ENCODE measurements at regions not wholly inside any gene's neighbourhood (a gene's known extent, or its start where the extent isn't known, plus 50 kb on each side); places are given as distances from the start of the nearest gene placed in this dataset.
"Not testable (repeated sequence)": the region's sequence is repeated elsewhere in the genome, so short reads cannot be mapped to it uniquely, and the experiment has no call there.

- H3K4me3 ChIP-seq (ENCODE audit: control insufficient read depth in 1 of 7, extremely low read depth in 1 of 7, insufficient read depth in 4 of 7, low read depth in 2 of 7, low read length in 6 of 7) = no peak overlapping the region
- 100% methylated on average over 2 of the region's 2 CpGs for WGBS (ENCODE audit: insufficient coverage)
- DNase-seq = no peak
- CTCF ChIA-PET = no interaction called here
- no peaks in the 10 kb centered on the region for H3K27me3 ChIP-seq (replicated peaks in 2 of 5; ENCODE audit: control insufficient read depth in 4 of 5, insufficient read depth in 5 of 5, low read length in 4 of 5)
- H3K27ac ChIP-seq (ENCODE audit: insufficient read depth in 1 of 2, low read depth in 1 of 2, low read length in 2 of 2, poor library complexity in 1 of 2, severe bottlenecking in 2 of 2) = no peak overlapping the region
- POLR2A ChIA-PET = no interaction called here
- H3K9me3 ChIP-seq (ENCODE audit: control extremely low read depth in 1 of 5, control insufficient read depth in 4 of 5, insufficient read depth in 2 of 5, low read depth in 1 of 5, low read length in 4 of 5) = no peaks in the 10 kb centered on the region
- no peaks in the 10 kb centered on the region for H3K4me1 ChIP-seq (ENCODE audit: control extremely low read depth in 1 of 4, control insufficient read depth in 4 of 4, insufficient read depth in 4 of 4, low read length in 3 of 4)
- H3K36me3 ChIP-seq (ENCODE audit: control insufficient read depth in 4 of 4, insufficient read depth in 4 of 4, low read length in 3 of 4) = no peaks in the 10 kb centered on the region
These were observed 363.8 kb upstream of the MTNR1B start for GRCh38 chr11:92605667-92606066.

GRCh38 chr11:92607969-92608722 lies 361.3 kb upstream of the MTNR1B start:
- ChIA-PET CTCF (no interaction called here), POLR2A (no interaction called here)
- H3K27me3 ChIP-seq (replicated peaks in 2 of 5; ENCODE audit: control insufficient read depth in 4 of 5, insufficient read depth in 5 of 5, low read length in 4 of 5) = no peaks in the 10 kb centered on the region
- H3K4me3 ChIP-seq (ENCODE audit: control insufficient read depth in 1 of 7, extremely low read depth in 1 of 7, insufficient read depth in 4 of 7, low read depth in 2 of 7, low read length in 6 of 7) = no peak overlapping the region
- H3K27ac ChIP-seq (ENCODE audit: insufficient read depth in 1 of 2, low read depth in 1 of 2, low read length in 2 of 2, poor library complexity in 1 of 2, severe bottlenecking in 2 of 2) = no peak overlapping the region
- peak in 1 of 3 donors; percentile 8 for DNase-seq
- no peaks in the 10 kb centered on the region for H3K9me3 ChIP-seq (ENCODE audit: control extremely low read depth in 1 of 5, control insufficient read depth in 4 of 5, insufficient read depth in 2 of 5, low read depth in 1 of 5, low read length in 4 of 5)
- WGBS (ENCODE audit: insufficient coverage) = no CpG with 5 or more reads among the region's 4 CpGs
- H3K36me3 ChIP-seq (ENCODE audit: control insufficient read depth in 4 of 4, insufficient read depth in 4 of 4, low read length in 3 of 4) = no peaks in the 10 kb centered on the region
- H3K4me1 ChIP-seq (ENCODE audit: control extremely low read depth in 1 of 4, control insufficient read depth in 4 of 4, insufficient read depth in 4 of 4, low read length in 3 of 4) = no peaks in the 10 kb centered on the region

DNA sequence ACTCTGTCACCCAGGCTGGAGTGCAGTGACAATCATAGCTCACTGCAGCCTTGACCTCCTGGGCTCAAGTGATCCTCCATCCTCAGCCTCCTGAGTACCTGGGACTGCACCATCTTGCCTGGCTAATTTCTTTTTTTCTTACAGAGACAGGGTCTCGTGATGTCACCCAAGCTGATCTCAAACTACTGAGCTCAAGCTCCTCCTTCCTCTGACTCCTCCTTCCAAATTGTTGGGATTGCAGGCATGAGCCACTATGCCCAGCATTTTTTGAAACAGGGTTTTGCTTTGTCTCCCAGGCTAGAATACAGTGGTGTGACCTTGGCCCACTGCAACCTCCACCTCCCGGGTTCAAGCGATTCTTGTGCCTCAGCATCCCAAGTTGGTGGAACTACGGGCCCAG lies 358.3 kb upstream of the MTNR1B start:
- POLR2A ChIA-PET = no interaction called here
- Histone ChIP-seq H3K9me3 (ENCODE audit: control extremely low read depth in 1 of 5, control insufficient read depth in 4 of 5, insufficient read depth in 2 of 5, low read depth in 1 of 5, low read length in 4 of 5) (no peaks in the 10 kb centered on the region), H3K4me1 (ENCODE audit: control extremely low read depth in 1 of 4, control insufficient read depth in 4 of 4, insufficient read depth in 4 of 4, low read length in 3 of 4) (no peaks in the 10 kb centered on the region), H3K36me3 (ENCODE audit: control insufficient read depth in 4 of 4, insufficient read depth in 4 of 4, low read length in 3 of 4) (no peaks in the 10 kb centered on the region), H3K4me3 (ENCODE audit: control insufficient read depth in 1 of 7, extremely low read depth in 1 of 7, insufficient read depth in 4 of 7, low read depth in 2 of 7, low read length in 6 of 7) (no peak overlapping the region), H3K27ac (ENCODE audit: insufficient read depth in 1 of 2, low read depth in 1 of 2, low read length in 2 of 2, poor library complexity in 1 of 2, severe bottlenecking in 2 of 2) (no peak overlapping the region), H3K27me3 (replicated peaks in 2 of 5; ENCODE audit: control insufficient read depth in 4 of 5, insufficient read depth in 5 of 5, low read length in 4 of 5) (no peaks in the 10 kb centered on the region)
- no peak for DNase-seq
- WGBS (ENCODE audit: insufficient coverage) = 93% methylated on average over 2 of the region's 4 CpGs
- CTCF ChIA-PET = interaction anchor here (1.0 kb wide), 1 partner anchor 40 kb away, joined by 3 read pairs; no protein-coding TSS in a partner anchor

DNA sequence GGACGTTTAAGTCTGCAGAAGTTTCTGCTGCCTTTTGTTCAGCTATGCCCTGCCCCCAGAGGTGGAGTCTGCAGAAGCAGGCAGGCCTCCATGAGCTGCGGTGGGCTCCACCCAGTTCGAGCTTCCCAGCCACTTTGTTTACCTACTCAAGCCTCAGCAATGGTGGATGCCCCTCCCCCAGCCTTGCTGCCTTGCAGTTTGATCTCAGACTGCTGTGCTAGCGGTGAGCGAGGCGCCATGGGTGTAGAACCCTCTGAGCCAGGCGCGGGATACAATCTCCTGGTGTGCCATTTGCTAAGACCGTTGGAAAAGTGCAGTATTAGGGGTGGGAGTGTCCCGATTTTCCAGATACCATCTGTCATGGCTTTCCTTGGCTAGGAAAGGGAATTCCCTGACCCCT lies 351.4 kb upstream of the MTNR1B start:
- H3K4me1 ChIP-seq (ENCODE audit: control extremely low read depth in 1 of 4, control insufficient read depth in 4 of 4, insufficient read depth in 4 of 4, low read length in 3 of 4); H3K27ac ChIP-seq (ENCODE audit: insufficient read depth in 1 of 2, low read depth in 1 of 2, low read length in 2 of 2, poor library complexity in 1 of 2, severe bottlenecking in 2 of 2); H3K4me3 ChIP-seq (ENCODE audit: control insufficient read depth in 1 of 7, extremely low read depth in 1 of 7, insufficient read depth in 4 of 7, low read depth in 2 of 7, low read length in 6 of 7); DNase-seq; H3K36me3 ChIP-seq (ENCODE audit: control insufficient read depth in 4 of 4, insufficient read depth in 4 of 4, low read length in 3 of 4); H3K27me3 ChIP-seq (replicated peaks in 2 of 5; ENCODE audit: control insufficient read depth in 4 of 5, insufficient read depth in 5 of 5, low read length in 4 of 5); CTCF ChIA-PET; H3K9me3 ChIP-seq (ENCODE audit: control extremely low read depth in 1 of 5, control insufficient read depth in 4 of 5, insufficient read depth in 2 of 5, low read depth in 1 of 5, low read length in 4 of 5); POLR2A ChIA-PET: not testable (repeated sequence)
- WGBS (ENCODE audit: insufficient coverage) = 95% methylated on average over 7 of the region's 10 CpGs

DNA sequence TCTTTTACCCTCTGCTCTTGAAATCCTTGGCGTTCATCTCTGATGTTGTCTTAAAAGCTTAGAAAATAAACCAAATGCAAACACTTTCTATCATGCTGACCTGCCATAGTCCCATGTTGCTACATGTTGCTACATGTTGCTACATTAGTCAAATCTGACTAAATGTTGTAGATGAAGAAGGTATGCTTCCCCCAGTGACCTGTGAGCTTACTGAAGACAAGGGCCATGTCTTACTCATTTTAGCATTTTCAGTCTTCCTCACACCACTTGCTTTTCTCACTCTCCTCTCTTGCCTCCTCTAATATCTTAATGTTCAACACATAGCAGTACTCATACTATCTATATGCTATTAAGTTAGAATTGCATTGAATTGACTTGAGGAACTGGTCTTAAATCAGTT lies 346.4 kb upstream of the MTNR1B start:
- WGBS (ENCODE audit: insufficient coverage) = 100% methylated on average over 1 of the region's 1 CpG

DNA sequence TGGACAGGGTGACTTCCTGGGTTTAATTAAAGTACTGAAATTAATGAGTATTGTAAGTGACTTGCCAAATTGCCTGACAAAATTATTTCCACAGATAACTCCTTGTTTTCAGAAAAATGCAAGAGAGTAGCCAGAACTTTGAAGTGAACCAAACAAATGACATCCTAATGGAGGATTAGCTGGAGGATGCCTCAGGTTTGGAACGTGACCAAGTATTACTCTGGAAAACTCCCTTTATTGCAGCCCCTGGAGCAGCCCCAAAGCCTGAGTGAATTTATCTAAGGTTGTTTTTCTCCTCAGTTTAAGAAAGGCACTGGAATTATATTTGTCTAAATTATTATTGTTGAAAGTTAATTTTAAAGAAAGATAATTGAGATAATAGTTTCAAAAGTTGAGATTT lies 343.6 kb upstream of the MTNR1B start:
- Histone ChIP-seq H3K27me3 (replicated peaks in 2 of 5; ENCODE audit: control insufficient read depth in 4 of 5, insufficient read depth in 5 of 5, low read length in 4 of 5) (peaks cover 0 to 4% (median 0%) of the 10 kb centered on the region in 5 experiments), H3K4me3 (ENCODE audit: control insufficient read depth in 1 of 7, extremely low read depth in 1 of 7, insufficient read depth in 4 of 7, low read depth in 2 of 7, low read length in 6 of 7) (no peak overlapping the region), H3K27ac (ENCODE audit: insufficient read depth in 1 of 2, low read depth in 1 of 2, low read length in 2 of 2, poor library complexity in 1 of 2, severe bottlenecking in 2 of 2) (no peak overlapping the region), H3K36me3 (ENCODE audit: control insufficient read depth in 4 of 4, insufficient read depth in 4 of 4, low read length in 3 of 4) (no peaks in the 10 kb centered on the region), H3K4me1 (ENCODE audit: control extremely low read depth in 1 of 4, control insufficient read depth in 4 of 4, insufficient read depth in 4 of 4, low read length in 3 of 4) (no peaks in the 10 kb centered on the region), H3K9me3 (ENCODE audit: control extremely low read depth in 1 of 5, control insufficient read depth in 4 of 5, insufficient read depth in 2 of 5, low read depth in 1 of 5, low read length in 4 of 5) (no peaks in the 10 kb centered on the region)
- no peak for DNase-seq
- POLR2A ChIA-PET = no interaction called here
- 100% methylated on average over 1 of the region's 1 CpG for whole genome bisulfite sequencing (ENCODE audit: insufficient coverage)
- CTCF ChIA-PET = no interaction called here

More for the DNA sequence above, 346.4 kb upstream of the MTNR1B start:
- H3K4me1 ChIP-seq (ENCODE audit: control extremely low read depth in 1 of 4, control insufficient read depth in 4 of 4, insufficient read depth in 4 of 4, low read length in 3 of 4) = no peaks in the 10 kb centered on the region
- POLR2A ChIA-PET = no interaction called here
- no peak overlapping the region for H3K27ac ChIP-seq (ENCODE audit: insufficient read depth in 1 of 2, low read depth in 1 of 2, low read length in 2 of 2, poor library complexity in 1 of 2, severe bottlenecking in 2 of 2)
- H3K9me3 ChIP-seq (ENCODE audit: control extremely low read depth in 1 of 5, control insufficient read depth in 4 of 5, insufficient read depth in 2 of 5, low read depth in 1 of 5, low read length in 4 of 5) = no peaks in the 10 kb centered on the region
- CTCF ChIA-PET = no interaction called here
- no peak for DNase-seq
- no peak overlapping the region for H3K4me3 ChIP-seq (ENCODE audit: control insufficient read depth in 1 of 7, extremely low read depth in 1 of 7, insufficient read depth in 4 of 7, low read depth in 2 of 7, low read length in 6 of 7)
- peaks cover 0 to 4% (median 0%) of the 10 kb centered on the region in 5 experiments for H3K27me3 ChIP-seq (replicated peaks in 2 of 5; ENCODE audit: control insufficient read depth in 4 of 5, insufficient read depth in 5 of 5, low read length in 4 of 5)
- H3K36me3 ChIP-seq (ENCODE audit: control insufficient read depth in 4 of 4, insufficient read depth in 4 of 4, low read length in 3 of 4) = no peaks in the 10 kb centered on the region

- Histone ChIP-seq H3K9me3 (ENCODE audit: control extremely low read depth in 1 of 5, control insufficient read depth in 4 of 5, insufficient read depth in 2 of 5, low read depth in 1 of 5, low read length in 4 of 5) (no peaks in the 10 kb centered on the region), H3K36me3 (ENCODE audit: control insufficient read depth in 4 of 4, insufficient read depth in 4 of 4, low read length in 3 of 4) (no peaks in the 10 kb centered on the region), H3K27me3 (replicated peaks in 2 of 5; ENCODE audit: control insufficient read depth in 4 of 5, insufficient read depth in 5 of 5, low read length in 4 of 5) (peaks cover 0 to 4% (median 0%) of the 10 kb centered on the region in 5 experiments), H3K4me3 (ENCODE audit: control insufficient read depth in 1 of 7, extremely low read depth in 1 of 7, insufficient read depth in 4 of 7, low read depth in 2 of 7, low read length in 6 of 7) (no peak overlapping the region), H3K27ac (ENCODE audit: insufficient read depth in 1 of 2, low read depth in 1 of 2, low read length in 2 of 2, poor library complexity in 1 of 2, severe bottlenecking in 2 of 2) (no peak overlapping the region), H3K4me1 (ENCODE audit: control extremely low read depth in 1 of 4, control insufficient read depth in 4 of 4, insufficient read depth in 4 of 4, low read length in 3 of 4) (no peaks in the 10 kb centered on the region)
- POLR2A ChIA-PET = no interaction called here
- WGBS (ENCODE audit: insufficient coverage) = no CpG with 5 or more reads among the region's 1 CpG
- DNase-seq = no peak
- CTCF ChIA-PET = no interaction called here
These were observed 342.8 kb upstream of the MTNR1B start for GRCh38 chr11:92626624-92627023.
